ENCODE measurements at regions not wholly inside any gene's neighbourhood (a gene's known extent, or its start where the extent isn't known, plus 50 kb on each side); places are given as distances from the start of the nearest gene placed in this dataset.

GRCh38 chr15:29873947-29874411 is 51.7 kb upstream of the TJP1 start:
- no peak for DNase-seq (ENCODE audit: low read depth)

- DNase-seq (ENCODE audit: low read depth), result no peak
Measured at GRCh38 chr15:29873264-29873663, 51.0 kb upstream of the TJP1 start.

- no peak for DNase-seq (ENCODE audit: low read depth)
Measured at GRCh38 chr15:29872716-29873115, 50.4 kb upstream of the TJP1 start.
